AG09309 (cell line): ENCODE measurements at regions not wholly inside any gene's neighbourhood (a gene's known extent, or its start where the extent isn't known, plus 50 kb on each side); places are given as distances from the start of the nearest gene placed in this dataset.

Experiments used
- DNase-seq: peaks from one replicate; pipeline ENCODE4 v3.0.0-alpha.2; 2010; ENCODE audit warnings: low read depth
- H3K4me3 ChIP-seq: 2 replicates; pipeline ENCODE4 v1.5.1; 2011; ENCODE audit warnings: mild to moderate bottlenecking, low read depth, low read length, moderate library complexity; ENCODE audit not compliant: control insufficient read depth
- CTCF ChIP-seq: IDR thresholded peaks from 2 replicates; pipeline ENCODE4 v1.5.1; 2011; ENCODE audit warnings: mild to moderate bottlenecking, low read depth, low read length, inconsistent platforms; ENCODE audit not compliant: insufficient read depth, control insufficient read depth; ENCODE audit errors: missing control alignments

GRCh38 chr18:75527848-75528685 lies 100.6 kb upstream of the SMIM21 start:
- DNase-seq = no peak
- H3K4me3 ChIP-seq = no peak overlapping the region
- no peak for TF ChIP-seq CTCF

DNA sequence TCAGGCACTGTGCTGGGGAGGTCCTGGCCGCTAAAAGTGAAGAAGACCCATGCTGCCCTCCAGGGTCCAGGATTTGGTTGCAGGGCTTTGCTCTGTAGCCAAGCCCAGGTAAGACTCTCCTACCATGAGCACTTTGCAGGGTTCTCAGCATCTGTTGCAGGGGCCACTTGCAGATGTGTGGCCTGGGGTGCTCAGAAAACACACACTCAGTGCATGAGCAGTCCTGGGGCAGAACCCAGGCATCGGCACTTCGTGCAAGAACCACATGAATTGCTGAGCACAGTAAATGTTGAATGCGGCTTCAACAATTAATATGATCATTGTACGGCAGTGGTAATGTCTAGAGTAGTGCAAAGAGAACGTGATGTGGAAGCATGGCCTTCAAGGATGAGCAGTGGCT lies 98.5 kb upstream of the SMIM21 start:
- H3K4me3 ChIP-seq = no peak overlapping the region
- no peak for DNase-seq
- no peak for TF ChIP-seq CTCF

DNA sequence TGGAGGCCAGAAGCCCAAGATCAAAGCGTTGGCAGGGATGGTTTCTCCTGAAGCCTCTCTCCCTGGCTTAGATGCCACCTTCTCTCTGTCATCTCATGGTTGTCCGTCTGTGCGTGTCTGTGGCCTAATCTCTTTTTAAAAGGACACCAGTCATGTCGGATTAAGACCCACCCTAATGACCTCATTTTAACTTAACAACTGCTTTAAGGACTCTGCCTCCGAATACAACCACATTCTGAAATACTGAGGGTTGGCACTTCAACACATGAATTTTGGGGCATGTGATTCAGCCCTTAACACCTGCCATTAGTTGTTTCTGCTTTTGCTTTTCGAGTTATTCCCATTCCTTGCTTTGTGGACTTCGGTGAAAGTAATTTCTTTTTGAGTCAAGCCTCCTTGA lies 97.8 kb upstream of the SMIM21 start:
- TF ChIP-seq CTCF = no peak
- no peak overlapping the region for H3K4me3 ChIP-seq
- DNase-seq = no peak

DNA sequence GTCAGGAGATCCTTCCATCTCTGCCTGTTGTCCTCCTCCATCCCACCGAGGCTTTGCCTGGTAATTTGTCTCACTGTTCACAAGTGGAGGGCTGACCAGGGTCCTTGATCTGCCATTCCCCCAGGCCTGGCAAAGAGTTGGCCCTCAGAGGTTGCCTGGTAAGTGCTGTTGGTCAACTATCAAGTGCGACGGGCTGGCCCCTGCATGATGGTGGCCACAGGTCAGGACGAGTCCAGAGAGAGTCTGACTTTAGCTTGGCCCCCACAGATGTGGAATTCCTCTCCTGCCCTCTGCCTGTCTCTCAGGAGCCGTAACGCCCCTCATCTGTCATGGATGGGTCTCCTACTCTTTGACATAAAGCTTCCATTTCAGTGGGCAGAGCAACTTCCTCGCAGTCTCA lies 97.3 kb upstream of the SMIM21 start:
- no peak for DNase-seq
- no peak overlapping the region for H3K4me3 ChIP-seq
- TF ChIP-seq CTCF = no peak

GRCh38 chr18:75524181-75524580 lies 96.7 kb upstream of the SMIM21 start:
- no peak for DNase-seq
- no peak overlapping the region for H3K4me3 ChIP-seq
- TF ChIP-seq CTCF = no peak

GRCh38 chr18:75521816-75522215 lies 94.3 kb upstream of the SMIM21 start:
- no peak for DNase-seq
- no peak overlapping the region for H3K4me3 ChIP-seq
- no peak for TF ChIP-seq CTCF

DNA sequence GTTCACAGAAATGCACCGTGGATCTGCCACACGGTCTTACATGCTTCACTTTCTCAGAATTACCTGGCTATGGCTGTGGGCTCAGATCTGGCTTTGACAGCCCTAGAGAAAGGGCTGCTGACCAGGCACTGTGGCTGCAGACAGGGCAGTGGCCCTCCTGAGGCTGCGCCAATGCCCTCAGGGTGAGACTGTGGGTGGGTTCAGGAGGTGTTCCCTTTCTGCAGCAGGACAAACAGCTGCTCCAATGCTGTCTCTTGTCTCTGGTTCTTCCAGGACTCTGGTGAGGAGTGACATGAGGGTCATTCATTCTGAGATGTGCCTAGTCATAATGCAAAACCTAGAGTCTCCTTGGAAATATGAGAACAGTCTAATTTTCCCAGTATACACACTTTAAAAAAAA lies 90.5 kb upstream of the SMIM21 start:
- no peak for TF ChIP-seq CTCF
- no peak for DNase-seq
- H3K4me3 ChIP-seq = no peak overlapping the region
